ENCODE measurements at regions not wholly inside any gene's neighbourhood (a gene's known extent, or its start where the extent isn't known, plus 50 kb on each side); places are given as distances from the start of the nearest gene placed in this dataset.

DNA sequence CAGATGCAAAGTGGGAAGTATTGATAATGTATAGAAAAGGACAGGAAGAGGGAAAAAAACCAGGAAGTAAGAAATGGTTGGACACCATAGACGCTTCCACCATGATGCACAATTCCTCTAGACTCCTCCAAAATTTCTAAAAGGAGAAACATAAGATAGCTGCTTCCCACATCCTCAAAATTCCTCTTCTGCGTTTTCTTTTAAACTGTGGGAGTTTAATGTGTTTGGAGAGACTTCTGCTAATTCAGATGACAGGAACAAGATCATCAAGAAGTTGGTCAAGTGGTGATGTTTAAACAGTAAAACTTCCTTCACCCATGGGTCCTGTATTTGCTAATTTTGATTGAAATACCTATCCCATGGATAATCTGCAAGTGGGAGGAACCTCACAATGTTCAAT is 130.2 kb downstream of the IRS2 start:
- intact Hi-C loops (cut with DNase I), result no loop called here
- no peak for TF ChIP-seq POLR2A (IDR thresholded peaks at IDR 0.05)
- TF ChIP-seq, protein P1, sequence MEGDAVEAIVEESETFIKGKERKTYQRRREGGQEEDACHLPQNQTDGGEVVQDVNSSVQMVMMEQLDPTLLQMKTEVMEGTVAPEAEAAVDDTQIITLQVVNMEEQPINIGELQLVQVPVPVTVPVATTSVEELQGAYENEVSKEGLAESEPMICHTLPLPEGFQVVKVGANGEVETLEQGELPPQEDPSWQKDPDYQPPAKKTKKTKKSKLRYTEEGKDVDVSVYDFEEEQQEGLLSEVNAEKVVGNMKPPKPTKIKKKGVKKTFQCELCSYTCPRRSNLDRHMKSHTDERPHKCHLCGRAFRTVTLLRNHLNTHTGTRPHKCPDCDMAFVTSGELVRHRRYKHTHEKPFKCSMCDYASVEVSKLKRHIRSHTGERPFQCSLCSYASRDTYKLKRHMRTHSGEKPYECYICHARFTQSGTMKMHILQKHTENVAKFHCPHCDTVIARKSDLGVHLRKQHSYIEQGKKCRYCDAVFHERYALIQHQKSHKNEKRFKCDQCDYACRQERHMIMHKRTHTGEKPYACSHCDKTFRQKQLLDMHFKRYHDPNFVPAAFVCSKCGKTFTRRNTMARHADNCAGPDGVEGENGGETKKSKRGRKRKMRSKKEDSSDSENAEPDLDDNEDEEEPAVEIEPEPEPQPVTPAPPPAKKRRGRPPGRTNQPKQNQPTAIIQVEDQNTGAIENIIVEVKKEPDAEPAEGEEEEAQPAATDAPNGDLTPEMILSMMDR (IDR thresholded peaks at IDR 0.05), result no peak
- WGBS, 2 donors, result 84 to 85% methylated on average over 2 of the region's 2 CpGs

DNA sequence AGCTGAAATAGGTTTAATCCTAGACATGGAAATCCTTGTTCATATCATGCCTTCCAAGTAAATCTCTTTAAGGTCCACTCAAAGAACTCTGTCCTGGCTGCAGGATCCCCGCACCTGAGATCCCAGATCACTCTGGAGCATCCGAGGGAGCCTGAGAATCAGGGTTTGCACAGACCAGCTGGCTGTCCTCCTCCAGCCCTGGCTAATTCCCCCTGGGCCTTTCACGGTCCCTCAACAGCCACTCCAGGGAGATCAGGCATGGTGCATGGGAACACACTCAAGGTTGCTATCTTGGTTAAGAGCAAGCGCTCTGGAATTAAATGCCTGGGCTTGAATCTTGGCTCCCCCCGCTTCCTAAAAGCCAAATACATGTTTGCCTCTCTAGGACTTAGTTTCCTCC is 130.8 kb downstream of the IRS2 start:
- Histone ChIP-seq H3K27ac (peak overlapping the region in 1 of 3 donors; percentile 26), H3K9me3 (no peaks in the 10 kb centered on the region), H3K27me3 (no peaks in the 10 kb centered on the region), H3K4me1 (no peaks in the 10 kb centered on the region), H3K4me3 (replicated peaks in 1 of 3) (no peak overlapping the region), H3K36me3 (no peaks in the 10 kb centered on the region)
- TF ChIP-seq, protein P1 (IDR thresholded peaks at IDR 0.05), result no peak
- TF ChIP-seq POLR2A (IDR thresholded peaks at IDR 0.05), result no peak
- no peak for DNase-seq
- 67 to 78% methylated on average over 5 of the region's 5 CpGs for WGBS, 2 donors
- intact Hi-C loops (cut with DNase I), result no loop called here

More for the DNA sequence above, 130.2 kb downstream of the IRS2 start:
- H3K27me3 ChIP-seq, result no peaks in the 10 kb centered on the region
- no peaks in the 10 kb centered on the region for H3K9me3 ChIP-seq
- DNase-seq, result no peak
- no peaks in the 10 kb centered on the region for H3K4me1 ChIP-seq
- H3K4me3 ChIP-seq (replicated peaks in 1 of 3), result no peak overlapping the region
- H3K36me3 ChIP-seq, result no peaks in the 10 kb centered on the region
- H3K27ac ChIP-seq, result no peak overlapping the region

- no peaks in the 10 kb centered on the region for H3K36me3 ChIP-seq
- H3K9me3 ChIP-seq, result no peaks in the 10 kb centered on the region
- H3K27me3 ChIP-seq, result no peaks in the 10 kb centered on the region
- no peaks in the 10 kb centered on the region for H3K4me1 ChIP-seq
- no peak for DNase-seq
- intact Hi-C loops (cut with DNase I), result no loop called here
- 26 to 57% methylated on average over 1 of the region's 1 CpG for WGBS, 2 donors
- TF ChIP-seq, protein P1 (IDR thresholded peaks at IDR 0.05), result no peak
- no peak for TF ChIP-seq POLR2A (IDR thresholded peaks at IDR 0.05)
- peak overlapping the region in 1 of 3 donors; percentile 26 for H3K27ac ChIP-seq
- no peak overlapping the region for H3K4me3 ChIP-seq (replicated peaks in 1 of 3)
Observed at GRCh38 chr13:109655206-109655600, 131.2 kb downstream of the IRS2 start.

DNA sequence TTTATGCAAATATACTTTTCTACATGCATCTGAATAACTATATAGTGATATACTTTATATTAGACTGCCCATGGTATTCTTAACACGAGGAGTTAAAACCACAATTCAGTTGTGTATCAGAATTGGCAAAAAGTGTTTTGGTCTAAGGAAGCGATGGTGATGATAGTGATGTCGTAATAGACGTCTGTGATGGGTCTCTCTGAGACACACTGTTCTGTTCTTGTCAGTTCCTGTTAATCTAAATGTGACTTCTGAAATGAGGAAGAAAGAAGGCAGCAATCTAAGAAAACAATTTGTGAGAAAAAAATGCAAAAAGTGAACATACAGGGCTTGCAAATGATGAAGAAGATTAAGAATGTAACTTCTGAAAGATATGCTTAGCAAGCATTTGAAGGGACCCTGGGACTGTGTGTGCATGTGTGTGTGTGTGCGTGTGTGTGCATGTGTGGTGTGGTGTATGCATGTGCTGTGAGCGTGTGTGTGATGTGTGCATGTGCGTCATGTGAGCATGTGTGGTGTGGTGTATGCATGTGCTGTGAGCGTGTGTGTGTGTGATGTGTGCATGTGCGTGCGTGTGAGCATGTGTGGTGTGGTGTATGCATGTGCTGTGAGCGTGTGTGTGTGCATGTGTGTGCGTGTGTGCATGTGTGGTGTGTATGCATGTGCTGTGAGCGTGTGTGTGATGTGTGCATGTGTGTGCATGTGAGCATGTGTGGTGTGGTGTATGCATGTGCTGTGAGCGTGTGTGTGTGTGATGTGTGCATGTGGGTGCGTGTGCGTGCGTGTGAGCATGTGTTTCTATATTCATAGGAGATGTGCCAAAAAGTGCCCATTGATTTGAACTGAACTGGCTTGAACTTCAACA is 131.8 kb downstream of the IRS2 start:
- no peaks in the 10 kb centered on the region for H3K36me3 ChIP-seq
- no peak overlapping the region for H3K27ac ChIP-seq
- H3K4me3 ChIP-seq (replicated peaks in 1 of 3), result no peak overlapping the region
- H3K27me3 ChIP-seq, result no peaks in the 10 kb centered on the region
- no peaks in the 10 kb centered on the region for H3K9me3 ChIP-seq
- no peak for DNase-seq
- TF ChIP-seq, protein P1 (IDR thresholded peaks at IDR 0.05), result no peak
- TF ChIP-seq POLR2A (IDR thresholded peaks at IDR 0.05), result no peak
- H3K4me1 ChIP-seq, result no peaks in the 10 kb centered on the region
- intact Hi-C loops (cut with DNase I), result no loop called here
- WGBS, 2 donors, result 78 to 84% methylated on average over 17 of the region's 17 CpGs

DNA sequence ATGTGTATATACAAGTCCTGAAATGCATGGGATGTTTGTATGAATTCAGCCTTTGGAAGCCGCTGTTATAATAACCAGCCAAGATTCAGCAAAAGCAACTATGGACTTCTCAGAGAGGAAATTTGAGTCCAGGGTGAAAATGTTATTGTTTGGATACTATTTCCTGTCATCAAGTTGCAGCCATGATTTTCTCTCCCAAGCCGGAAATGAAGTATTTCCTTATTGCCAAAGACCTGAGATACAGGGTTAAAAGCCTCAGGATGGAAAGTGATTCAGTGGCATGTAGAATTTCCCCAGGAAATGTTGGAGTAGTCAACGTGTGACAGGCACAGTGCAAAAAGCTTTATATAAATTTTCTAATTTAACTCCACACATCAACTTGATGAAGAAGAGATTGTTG is 133.9 kb downstream of the IRS2 start:
- no peak for DNase-seq
- H3K27me3 ChIP-seq, result no peaks in the 10 kb centered on the region
- H3K4me3 ChIP-seq (replicated peaks in 1 of 3), result no peak overlapping the region
- no peaks in the 10 kb centered on the region for H3K4me1 ChIP-seq
- TF ChIP-seq POLR2A (IDR thresholded peaks at IDR 0.05), result no peak
- TF ChIP-seq, protein P1 (IDR thresholded peaks at IDR 0.05), result no peak
- 57 to 61% methylated on average over 3 of the region's 3 CpGs for whole genome bisulfite sequencing, 2 donors
- no peaks in the 10 kb centered on the region for H3K36me3 ChIP-seq
- intact Hi-C loops (cut with DNase I), result no loop called here
- no peak overlapping the region for H3K27ac ChIP-seq
- no peaks in the 10 kb centered on the region for H3K9me3 ChIP-seq
